OCI-LY3 (cell line): ENCODE measurements at regions not wholly inside any gene's neighbourhood (a gene's known extent, or its start where the extent isn't known, plus 50 kb on each side); places are given as distances from the start of the nearest gene placed in this dataset.

ENCODE experiments used
- H2AFZ ChIP-seq: fragments of 200-600, 300-600 bp; shearing (Covaris generic); 2 replicates; pipeline ENCODE4 v1.6.0; 2014; ENCODE audit warnings: antibody characterized with exemption, low read depth, low read length
- H3K27ac ChIP-seq: fragments of 200-600, 300-600 bp; sonication (generic); 2 replicates; pipeline ENCODE4 v1.5.1; 2014; ENCODE audit warnings: mild to moderate bottlenecking, low read length, moderate library complexity, mixed read lengths
- H3K27me3 ChIP-seq: fragments of 200-600, 300-600 bp; sonication (generic); 2 replicates; pipeline ENCODE4 v1.6.1; 2014; ENCODE audit warnings: low read depth, low read length, mixed read lengths
- H3K36me3 ChIP-seq: fragments of 200-600, 300-600 bp; sonication (generic); replicated peaks from 2 replicates; pipeline ENCODE3; 2014; ENCODE audit warnings: low read depth, low read length, mixed read lengths
- H3K4me1 ChIP-seq: fragments of 300-600, 200-600 bp; sonication (generic); 2 replicates; pipeline ENCODE4 v1.6.1; 2014; ENCODE audit warnings: low read length, mixed read lengths
- H3K4me2 ChIP-seq: fragments of 200-600, 300-600 bp; sonication (generic); 2 replicates; pipeline ENCODE4 v1.6.1; 2014; ENCODE audit warnings: low read length, mixed read lengths
- H3K4me3 ChIP-seq: fragments of 300-600, 200-600 bp; sonication (generic); 2 replicates; pipeline ENCODE4 v1.5.1; 2014; ENCODE audit warnings: antibody characterized with exemption, mild to moderate bottlenecking, low read length, moderate library complexity
- H3K79me2 ChIP-seq: fragments of 300-600, 200-600 bp; shearing (Covaris generic); 2 replicates; pipeline ENCODE4 v1.6.1; 2014; ENCODE audit warnings: mild to moderate bottlenecking, low read length, mixed read lengths
- H3K9ac ChIP-seq: fragments of 300-600, 200-600 bp; shearing (Covaris generic); 2 replicates; pipeline ENCODE4 v1.6.0; 2014; ENCODE audit warnings: mild to moderate bottlenecking, low read length, moderate library complexity
- H3K9me3 ChIP-seq: fragments of 200-600, 300-600 bp; shearing (Covaris generic); 2 replicates; pipeline ENCODE4 v1.6.1; 2014; ENCODE audit warnings: low read length, mixed read lengths; ENCODE audit not compliant: insufficient read depth
- H4K20me1 ChIP-seq: fragments of 200-600, 300-600 bp; sonication (generic); 2 replicates; pipeline ENCODE4 v1.6.1; 2016; ENCODE audit warnings: low read length, mixed read lengths; ENCODE audit not compliant: insufficient read depth
- EZH2phosphoT487 ChIP-seq: fragments of 200-600 bp; shearing (Covaris generic); IDR thresholded peaks from 2 replicates; pipeline ENCODE4 v1.6.1; 2018; ENCODE audit warnings: antibody characterized with exemption, mixed run types, low read depth
- TF ChIP-seq, protein P1 (sequence below): fragments of 200-600, 300-600 bp; sonication (generic); IDR thresholded peaks from 2 replicates; pipeline ENCODE4 v1.5.1; 2014; ENCODE audit warnings: antibody characterized with exemption, low read length, low read depth

DNA sequence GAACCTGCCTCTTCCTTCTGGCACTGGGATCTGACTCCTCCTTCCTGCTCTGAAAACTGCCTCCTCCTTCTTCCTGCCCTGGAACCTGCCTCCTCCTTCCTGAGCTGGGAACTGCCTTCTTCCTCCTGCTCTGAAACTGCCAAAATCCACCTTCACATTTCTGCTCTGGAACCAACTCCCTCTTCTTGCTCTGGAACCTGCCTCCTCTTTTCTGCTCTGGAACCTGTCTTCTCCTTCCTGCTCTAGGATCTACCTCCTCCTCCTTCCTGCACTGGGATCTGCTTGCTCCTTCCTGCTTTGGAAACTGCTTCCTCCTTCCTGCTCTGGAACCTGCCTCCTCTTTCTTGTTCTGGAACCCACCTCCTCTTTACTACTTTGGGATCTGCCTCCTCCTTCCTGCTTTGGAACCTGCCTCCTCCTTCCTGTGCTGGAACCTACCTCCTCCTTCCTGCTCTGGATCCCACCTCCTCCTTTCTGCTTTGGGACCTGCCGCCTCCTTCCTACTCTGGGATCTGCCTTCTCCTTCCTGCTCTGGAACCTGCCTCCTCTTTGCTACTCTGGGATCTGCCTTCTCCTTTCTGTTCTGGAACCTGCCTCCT lies 315.5 kb downstream of the PRL start:
- H3K27me3 ChIP-seq, result no peaks in the 10 kb centered on the region
- H3K27ac ChIP-seq, result no peak overlapping the region
- no peak for TF ChIP-seq EZH2phosphoT487
- TF ChIP-seq, protein P1, sequence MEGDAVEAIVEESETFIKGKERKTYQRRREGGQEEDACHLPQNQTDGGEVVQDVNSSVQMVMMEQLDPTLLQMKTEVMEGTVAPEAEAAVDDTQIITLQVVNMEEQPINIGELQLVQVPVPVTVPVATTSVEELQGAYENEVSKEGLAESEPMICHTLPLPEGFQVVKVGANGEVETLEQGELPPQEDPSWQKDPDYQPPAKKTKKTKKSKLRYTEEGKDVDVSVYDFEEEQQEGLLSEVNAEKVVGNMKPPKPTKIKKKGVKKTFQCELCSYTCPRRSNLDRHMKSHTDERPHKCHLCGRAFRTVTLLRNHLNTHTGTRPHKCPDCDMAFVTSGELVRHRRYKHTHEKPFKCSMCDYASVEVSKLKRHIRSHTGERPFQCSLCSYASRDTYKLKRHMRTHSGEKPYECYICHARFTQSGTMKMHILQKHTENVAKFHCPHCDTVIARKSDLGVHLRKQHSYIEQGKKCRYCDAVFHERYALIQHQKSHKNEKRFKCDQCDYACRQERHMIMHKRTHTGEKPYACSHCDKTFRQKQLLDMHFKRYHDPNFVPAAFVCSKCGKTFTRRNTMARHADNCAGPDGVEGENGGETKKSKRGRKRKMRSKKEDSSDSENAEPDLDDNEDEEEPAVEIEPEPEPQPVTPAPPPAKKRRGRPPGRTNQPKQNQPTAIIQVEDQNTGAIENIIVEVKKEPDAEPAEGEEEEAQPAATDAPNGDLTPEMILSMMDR, result no peak
- H3K36me3 ChIP-seq, result no peaks in the 10 kb centered on the region
- H4K20me1 ChIP-seq, result no peaks in the 10 kb centered on the region
- no peaks in the 10 kb centered on the region for H3K4me1 ChIP-seq
- H3K9ac ChIP-seq, result no peak overlapping the region
- no peak overlapping the region for H2AFZ ChIP-seq
- H3K4me2 ChIP-seq, result no peak overlapping the region
- no peaks in the 10 kb centered on the region for H3K79me2 ChIP-seq
- no peaks in the 10 kb centered on the region for H3K9me3 ChIP-seq
- no peak overlapping the region for H3K4me3 ChIP-seq

DNA sequence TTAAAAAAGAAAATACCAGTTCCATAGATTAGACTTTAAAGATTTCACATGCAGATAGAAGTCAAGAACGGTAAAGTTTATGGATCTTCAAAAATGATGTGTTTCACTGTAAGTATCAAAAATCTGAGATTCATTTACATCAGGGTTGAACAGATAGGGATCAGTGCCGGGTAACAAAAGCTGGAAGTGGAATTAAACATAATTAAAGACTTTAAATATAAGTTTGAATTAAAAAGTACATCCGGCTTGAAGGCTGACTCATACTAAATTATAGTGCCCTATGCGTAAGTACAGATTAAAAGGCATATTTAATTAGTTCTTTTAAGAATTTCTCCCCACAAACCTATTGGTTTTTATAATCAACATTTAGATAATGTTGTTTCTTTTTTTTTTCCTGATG lies 312.7 kb downstream of the PRL start:
- Histone ChIP-seq H3K27ac (no peak overlapping the region), H3K9ac (no peak overlapping the region), H3K36me3 (no peaks in the 10 kb centered on the region), H3K79me2 (no peaks in the 10 kb centered on the region), H3K4me3 (no peak overlapping the region), H2AFZ (no peak overlapping the region), H3K9me3 (no peaks in the 10 kb centered on the region), H3K4me2 (no peak overlapping the region), H4K20me1 (no peaks in the 10 kb centered on the region), H3K27me3 (no peaks in the 10 kb centered on the region), H3K4me1 (no peaks in the 10 kb centered on the region)
- no peak for TF ChIP-seq EZH2phosphoT487
- TF ChIP-seq, protein P1, result no peak

DNA sequence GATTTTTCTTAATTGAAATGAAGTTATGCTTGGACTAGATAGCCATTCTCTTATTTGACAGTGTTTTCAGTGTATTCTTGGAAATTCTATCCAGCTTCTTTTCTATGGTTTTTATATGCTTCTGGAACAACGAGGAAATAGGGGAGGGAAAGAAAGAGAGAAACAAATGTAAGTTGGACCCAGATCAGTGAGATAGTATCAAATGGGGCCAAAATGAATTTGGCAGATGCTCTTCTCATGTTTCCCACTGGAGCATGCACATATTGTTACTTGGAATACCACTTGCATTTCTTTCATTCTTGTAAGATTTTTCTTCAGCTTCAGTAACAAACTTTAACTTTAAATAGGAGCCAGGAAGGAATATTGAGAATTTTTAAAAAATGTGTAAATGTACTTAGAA lies 312.3 kb downstream of the PRL start:
- H3K79me2 ChIP-seq, result no peaks in the 10 kb centered on the region
- no peak overlapping the region for H3K9ac ChIP-seq
- no peaks in the 10 kb centered on the region for H3K4me1 ChIP-seq
- H3K4me3 ChIP-seq, result no peak overlapping the region
- no peaks in the 10 kb centered on the region for H4K20me1 ChIP-seq
- no peaks in the 10 kb centered on the region for H3K36me3 ChIP-seq
- no peak overlapping the region for H3K27ac ChIP-seq
- H3K27me3 ChIP-seq, result no peaks in the 10 kb centered on the region
- TF ChIP-seq, protein P1, result no peak
- TF ChIP-seq EZH2phosphoT487, result no peak
- H3K9me3 ChIP-seq, result no peaks in the 10 kb centered on the region
- no peak overlapping the region for H3K4me2 ChIP-seq
- no peak overlapping the region for H2AFZ ChIP-seq

DNA sequence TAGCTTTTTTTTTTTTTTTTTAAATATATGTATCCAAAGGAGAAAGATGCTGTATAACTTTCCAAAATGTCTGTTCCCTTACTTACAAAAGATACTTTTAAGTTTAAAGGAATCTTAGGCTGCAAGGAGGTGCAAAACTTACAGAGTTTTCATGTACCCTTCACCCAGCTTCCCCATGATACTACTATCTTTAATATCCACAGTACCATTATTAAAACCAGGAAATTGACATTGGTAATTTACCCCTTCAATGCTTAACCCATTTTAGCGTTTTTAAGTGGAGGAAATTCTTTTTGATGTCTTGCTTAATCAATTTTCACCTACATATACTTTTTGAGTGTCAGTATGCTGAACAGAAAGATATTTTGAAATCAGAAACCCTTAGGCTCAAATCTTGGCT lies 310.9 kb downstream of the PRL start:
- H3K4me3 ChIP-seq, result no peak overlapping the region
- H3K4me1 ChIP-seq, result no peaks in the 10 kb centered on the region
- H3K9ac ChIP-seq, result no peak overlapping the region
- H4K20me1 ChIP-seq, result no peaks in the 10 kb centered on the region
- no peaks in the 10 kb centered on the region for H3K79me2 ChIP-seq
- H3K36me3 ChIP-seq, result no peaks in the 10 kb centered on the region
- no peak overlapping the region for H2AFZ ChIP-seq
- no peak overlapping the region for H3K27ac ChIP-seq
- no peaks in the 10 kb centered on the region for H3K27me3 ChIP-seq
- no peak overlapping the region for H3K4me2 ChIP-seq
- TF ChIP-seq EZH2phosphoT487, result no peak
- TF ChIP-seq, protein P1, result no peak
- H3K9me3 ChIP-seq, result no peaks in the 10 kb centered on the region
